ENCODE measurements at regions not wholly inside any gene's neighbourhood (a gene's known extent, or its start where the extent isn't known, plus 50 kb on each side); places are given as distances from the start of the nearest gene placed in this dataset.

GRCh38 chr3:165568907-165569462, 268.2 kb downstream of the BCHE start (continued):
- TF ChIP-seq, protein P1, sequence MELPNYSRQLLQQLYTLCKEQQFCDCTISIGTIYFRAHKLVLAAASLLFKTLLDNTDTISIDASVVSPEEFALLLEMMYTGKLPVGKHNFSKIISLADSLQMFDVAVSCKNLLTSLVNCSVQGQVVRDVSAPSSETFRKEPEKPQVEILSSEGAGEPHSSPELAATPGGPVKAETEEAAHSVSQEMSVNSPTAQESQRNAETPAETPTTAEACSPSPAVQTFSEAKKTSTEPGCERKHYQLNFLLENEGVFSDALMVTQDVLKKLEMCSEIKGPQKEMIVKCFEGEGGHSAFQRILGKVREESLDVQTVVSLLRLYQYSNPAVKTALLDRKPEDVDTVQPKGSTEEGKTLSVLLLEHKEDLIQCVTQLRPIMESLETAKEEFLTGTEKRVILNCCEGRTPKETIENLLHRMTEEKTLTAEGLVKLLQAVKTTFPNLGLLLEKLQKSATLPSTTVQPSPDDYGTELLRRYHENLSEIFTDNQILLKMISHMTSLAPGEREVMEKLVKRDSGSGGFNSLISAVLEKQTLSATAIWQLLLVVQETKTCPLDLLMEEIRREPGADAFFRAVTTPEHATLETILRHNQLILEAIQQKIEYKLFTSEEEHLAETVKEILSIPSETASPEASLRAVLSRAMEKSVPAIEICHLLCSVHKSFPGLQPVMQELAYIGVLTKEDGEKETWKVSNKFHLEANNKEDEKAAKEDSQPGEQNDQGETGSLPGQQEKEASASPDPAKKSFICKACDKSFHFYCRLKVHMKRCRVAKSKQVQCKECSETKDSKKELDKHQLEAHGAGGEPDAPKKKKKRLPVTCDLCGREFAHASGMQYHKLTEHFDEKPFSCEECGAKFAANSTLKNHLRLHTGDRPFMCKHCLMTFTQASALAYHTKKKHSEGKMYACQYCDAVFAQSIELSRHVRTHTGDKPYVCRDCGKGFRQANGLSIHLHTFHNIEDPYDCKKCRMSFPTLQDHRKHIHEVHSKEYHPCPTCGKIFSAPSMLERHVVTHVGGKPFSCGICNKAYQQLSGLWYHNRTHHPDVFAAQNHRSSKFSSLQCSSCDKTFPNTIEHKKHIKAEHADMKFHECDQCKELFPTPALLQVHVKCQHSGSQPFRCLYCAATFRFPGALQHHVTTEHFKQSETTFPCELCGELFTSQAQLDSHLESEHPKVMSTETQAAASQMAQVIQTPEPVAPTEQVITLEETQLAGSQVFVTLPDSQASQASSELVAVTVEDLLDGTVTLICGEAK (IDR thresholded peaks at IDR 0.05): no peak
- TF ChIP-seq, protein P1 (CRISPR knock-in tag; IDR thresholded peaks at IDR 0.05): no peak
- no peak for TF ChIP-seq HMG20A (CRISPR knock-in tag; conservative IDR thresholded peaks at IDR 0.05)
- no peak for TF ChIP-seq LCOR (CRISPR knock-in tag; IDR thresholded peaks at IDR 0.05)
- TF ChIP-seq ZBTB9 (CRISPR knock-in tag; IDR thresholded peaks at IDR 0.05): no peak
- no peak for TF ChIP-seq SAFB (IDR thresholded peaks at IDR 0.05; ENCODE audit: borderline replicate concordance, low read depth, low read length)
- TF ChIP-seq TAF15 (IDR thresholded peaks at IDR 0.05; ENCODE audit: low read depth, low read length): no peak
- no peak for TF ChIP-seq ESRRA (IDR thresholded peaks at IDR 0.05; ENCODE audit: borderline replicate concordance, low read depth)
- no peak for TF ChIP-seq RREB1 (CRISPR knock-in tag; IDR thresholded peaks at IDR 0.05)
